ENCODE measurements at regions not wholly inside any gene's neighbourhood (a gene's known extent, or its start where the extent isn't known, plus 50 kb on each side); places are given as distances from the start of the nearest gene placed in this dataset.

DNA sequence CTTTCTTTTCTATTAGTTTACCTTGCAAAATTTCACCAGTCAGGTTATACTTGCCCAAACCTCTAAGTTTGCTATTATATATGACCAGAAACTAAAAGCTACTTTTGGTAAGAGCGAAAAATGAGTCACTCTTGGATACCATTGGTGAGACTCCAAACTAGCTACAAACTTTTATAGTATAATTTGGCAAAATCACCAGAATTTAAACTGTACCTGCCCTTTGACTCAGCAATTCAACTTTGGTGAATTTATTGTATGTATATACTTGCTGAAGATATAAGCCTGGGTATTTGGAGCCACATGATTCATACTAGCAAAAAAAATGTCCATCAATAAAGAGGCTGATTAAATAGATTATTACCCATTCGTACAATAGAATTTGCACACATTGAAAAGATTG, 178.7 kb upstream of the STEAP1 start:
- no peak overlapping the region for H3K4me3 ChIP-seq (ENCODE audit: low read depth, low read length)
- TF ChIP-seq, protein P1, sequence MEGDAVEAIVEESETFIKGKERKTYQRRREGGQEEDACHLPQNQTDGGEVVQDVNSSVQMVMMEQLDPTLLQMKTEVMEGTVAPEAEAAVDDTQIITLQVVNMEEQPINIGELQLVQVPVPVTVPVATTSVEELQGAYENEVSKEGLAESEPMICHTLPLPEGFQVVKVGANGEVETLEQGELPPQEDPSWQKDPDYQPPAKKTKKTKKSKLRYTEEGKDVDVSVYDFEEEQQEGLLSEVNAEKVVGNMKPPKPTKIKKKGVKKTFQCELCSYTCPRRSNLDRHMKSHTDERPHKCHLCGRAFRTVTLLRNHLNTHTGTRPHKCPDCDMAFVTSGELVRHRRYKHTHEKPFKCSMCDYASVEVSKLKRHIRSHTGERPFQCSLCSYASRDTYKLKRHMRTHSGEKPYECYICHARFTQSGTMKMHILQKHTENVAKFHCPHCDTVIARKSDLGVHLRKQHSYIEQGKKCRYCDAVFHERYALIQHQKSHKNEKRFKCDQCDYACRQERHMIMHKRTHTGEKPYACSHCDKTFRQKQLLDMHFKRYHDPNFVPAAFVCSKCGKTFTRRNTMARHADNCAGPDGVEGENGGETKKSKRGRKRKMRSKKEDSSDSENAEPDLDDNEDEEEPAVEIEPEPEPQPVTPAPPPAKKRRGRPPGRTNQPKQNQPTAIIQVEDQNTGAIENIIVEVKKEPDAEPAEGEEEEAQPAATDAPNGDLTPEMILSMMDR (IDR thresholded peaks at IDR 0.05; ENCODE audit: low read depth, low read length, missing control alignments) = no peak
- no peak for DNase-seq (ENCODE audit: low read depth)

GRCh38 chr7:89987665-89988064, 166.6 kb upstream of the STEAP1 start:
- DNase-seq (ENCODE audit: low read depth) = no peak
- H3K4me3 ChIP-seq (ENCODE audit: low read depth, low read length) = no peak overlapping the region
- TF ChIP-seq, protein P1 (IDR thresholded peaks at IDR 0.05; ENCODE audit: low read depth, low read length, missing control alignments) = no peak

DNA sequence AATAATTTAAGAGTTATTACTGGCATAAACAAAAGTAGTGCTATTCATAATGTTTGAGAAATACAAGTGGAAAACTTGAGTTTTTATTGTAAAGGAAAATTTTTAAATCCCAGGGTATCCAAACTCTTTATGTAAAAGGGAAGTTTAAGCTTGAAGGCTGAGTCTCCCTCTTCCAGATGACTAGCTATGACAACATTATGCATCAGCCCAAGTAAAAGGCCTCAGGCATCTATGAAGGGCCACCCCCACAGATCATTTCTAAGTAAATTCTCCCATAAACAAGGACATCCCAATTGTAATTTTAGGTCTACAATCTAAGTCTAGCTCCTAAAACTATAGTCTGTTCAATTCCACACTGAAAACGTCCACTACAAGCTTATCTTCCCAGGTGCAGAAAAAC, 166.2 kb upstream of the STEAP1 start:
- no peak for DNase-seq (ENCODE audit: low read depth)
- H3K4me3 ChIP-seq (ENCODE audit: low read depth, low read length) = no peak overlapping the region
- TF ChIP-seq, protein P1 (IDR thresholded peaks at IDR 0.05; ENCODE audit: low read depth, low read length, missing control alignments) = no peak

GRCh38 chr7:89989454-89989853, 164.8 kb upstream of the STEAP1 start:
- no peak overlapping the region for H3K4me3 ChIP-seq (ENCODE audit: low read depth, low read length)
- DNase-seq (ENCODE audit: low read depth) = no peak
- TF ChIP-seq, protein P1 (IDR thresholded peaks at IDR 0.05; ENCODE audit: low read depth, low read length, missing control alignments) = no peak

GRCh38 chr7:89994483-89994882, 159.8 kb upstream of the STEAP1 start:
- TF ChIP-seq, protein P1 (IDR thresholded peaks at IDR 0.05; ENCODE audit: low read depth, low read length, missing control alignments) = no peak
- DNase-seq (ENCODE audit: low read depth) = no peak
- no peak overlapping the region for H3K4me3 ChIP-seq (ENCODE audit: low read depth, low read length)

- H3K4me3 ChIP-seq (ENCODE audit: low read depth, low read length) = no peak overlapping the region
- no peak for DNase-seq (ENCODE audit: low read depth)
- TF ChIP-seq, protein P1 (IDR thresholded peaks at IDR 0.05; ENCODE audit: low read depth, low read length, missing control alignments) = no peak
Observed at GRCh38 chr7:89998554-89998953, 155.7 kb upstream of the STEAP1 start.

DNA sequence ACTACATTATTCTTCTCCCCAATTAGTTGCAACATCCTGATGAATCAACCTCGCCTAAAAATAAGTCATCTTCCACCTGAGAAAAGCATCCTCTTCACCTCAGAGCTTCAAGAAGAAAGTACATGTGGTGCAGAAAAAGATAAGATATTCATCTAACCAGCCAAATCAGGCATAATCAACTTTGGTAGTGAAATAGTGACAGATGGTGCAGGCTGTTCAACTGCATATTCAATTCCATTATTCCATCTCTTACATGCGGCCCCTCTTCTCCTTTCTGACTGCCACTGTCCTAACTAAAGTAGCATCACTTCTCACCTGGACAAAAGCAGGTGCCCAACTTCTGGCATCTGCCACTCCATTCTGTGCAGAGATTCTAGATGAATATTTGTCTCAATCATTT, 148.4 kb upstream of the STEAP1 start:
- TF ChIP-seq, protein P1 (IDR thresholded peaks at IDR 0.05; ENCODE audit: low read depth, low read length, missing control alignments) = no peak
- H3K4me3 ChIP-seq (ENCODE audit: low read depth, low read length) = no peak overlapping the region
- no peak for DNase-seq (ENCODE audit: low read depth)

Data from GM12864 (cell line).